GM12892 (cell line): ENCODE measurements at regions not wholly inside any gene's neighbourhood (a gene's known extent, or its start where the extent isn't known, plus 50 kb on each side); places are given as distances from the start of the nearest gene placed in this dataset.

ENCODE experiments used
- DNase-seq: peaks from one replicate; pipeline ENCODE4 v3.0.0; 2011; ENCODE audit not compliant: insufficient read length
- FAIRE-seq: peaks from 2 replicates; lab custom pipeline; 2011; peaks lifted over from hg19 to GRCh38; lab: Jason Lieb, UNC
- POLR2A ChIP-seq: IDR thresholded peaks from 2 replicates; pipeline ENCODE4 v1.6.1; 2011; ENCODE audit warnings: low read depth, low read length, control low read depth
- POLR2AphosphoS5 ChIP-seq: IDR thresholded peaks from 2 replicates; pipeline ENCODE4 v1.6.1; 2011; ENCODE audit warnings: low read depth, low read length, control low read depth
- TAF1 ChIP-seq: IDR thresholded peaks from 2 replicates; pipeline ENCODE4 v1.6.1; 2011; ENCODE audit warnings: low read depth, mild to moderate bottlenecking, control low read depth, low read length, borderline replicate concordance

DNA sequence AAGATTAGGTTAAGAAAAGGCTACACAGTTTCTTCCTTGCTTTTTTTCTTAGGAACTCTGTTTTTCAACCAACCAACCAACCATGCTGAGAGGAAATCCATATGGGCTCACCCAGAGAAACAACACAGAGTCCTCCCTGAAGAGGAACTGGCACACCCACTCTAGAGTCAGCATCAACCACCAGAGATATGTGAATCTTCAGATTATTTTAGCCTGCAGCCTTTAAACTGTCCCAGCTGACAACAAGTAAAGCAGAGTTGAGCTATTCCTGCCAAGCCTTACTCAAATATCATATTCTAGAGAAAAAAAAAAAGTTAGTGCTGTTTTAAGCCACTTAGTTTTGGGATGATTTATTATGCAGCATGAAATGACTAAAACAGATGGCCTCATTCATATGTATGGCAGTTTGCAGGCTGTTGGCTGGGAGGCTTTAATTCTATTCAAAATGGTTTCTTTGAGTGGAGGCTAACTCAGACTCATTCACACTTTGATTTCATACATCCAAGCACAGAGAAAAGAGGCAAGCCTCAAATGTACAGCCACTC lies 1637.7 kb upstream of the LRRTM1 start:
- TF ChIP-seq TAF1, result no peak
- no peak for TF ChIP-seq POLR2AphosphoS5
- no peak for TF ChIP-seq POLR2A
- no peak for FAIRE-seq
- no peak for DNase-seq

DNA sequence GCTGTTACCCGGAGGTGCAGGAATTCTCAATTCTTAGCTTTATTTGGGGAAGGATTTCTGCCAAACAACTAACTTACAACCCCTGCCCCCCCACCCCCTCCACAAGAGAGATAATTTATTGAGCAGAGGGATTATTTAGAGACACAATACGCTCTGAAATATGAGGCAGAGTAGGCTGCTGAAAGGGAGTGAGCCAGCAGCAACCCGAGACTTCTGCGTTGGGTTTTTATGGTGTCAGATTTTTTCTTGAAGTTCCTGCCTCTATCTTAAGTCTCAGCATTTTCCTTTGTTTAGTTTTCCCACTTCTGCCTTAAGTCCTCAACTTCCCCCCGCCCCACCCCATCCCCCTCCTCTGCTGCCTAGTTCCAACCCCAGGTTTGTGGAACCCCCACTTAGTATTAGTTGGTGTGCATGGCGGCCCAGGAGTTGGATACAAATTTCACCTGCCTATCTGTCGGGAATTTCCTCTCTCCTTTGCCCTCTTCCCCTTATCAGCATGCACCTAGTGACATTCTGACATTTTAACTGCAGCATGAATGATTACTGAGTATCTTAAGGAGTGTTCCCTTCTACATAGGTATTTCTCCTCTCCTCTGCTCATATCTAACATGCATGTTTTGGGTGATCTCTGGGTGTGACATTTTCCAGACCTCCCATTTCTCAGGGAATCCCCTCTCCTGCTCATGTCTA lies 1635.9 kb upstream of the LRRTM1 start:
- no peak for TF ChIP-seq TAF1
- TF ChIP-seq POLR2A, result no peak
- no peak for TF ChIP-seq POLR2AphosphoS5
- DNase-seq (no peak), FAIRE-seq (no peak)

DNA sequence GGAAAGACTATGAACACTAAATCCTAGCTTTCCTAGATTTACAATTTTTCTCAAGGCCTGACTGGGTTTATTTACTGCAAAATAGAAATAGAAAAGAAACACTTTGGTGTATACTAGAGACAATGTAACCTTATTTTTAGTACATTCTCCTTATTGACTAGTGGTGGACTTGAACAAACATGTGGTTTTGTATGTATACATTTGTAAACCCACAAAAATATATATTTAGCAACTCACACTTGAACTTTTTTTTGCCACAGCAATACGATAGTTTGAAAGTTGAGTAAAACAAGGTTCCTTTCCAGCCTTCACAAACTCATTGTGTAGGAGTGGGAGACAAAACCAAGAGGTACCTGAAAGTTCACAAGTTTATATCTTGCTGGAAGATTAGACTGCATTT lies 1633.4 kb upstream of the LRRTM1 start:
- FAIRE-seq (no peak), DNase-seq (no peak)
- no peak for TF ChIP-seq POLR2AphosphoS5

DNA sequence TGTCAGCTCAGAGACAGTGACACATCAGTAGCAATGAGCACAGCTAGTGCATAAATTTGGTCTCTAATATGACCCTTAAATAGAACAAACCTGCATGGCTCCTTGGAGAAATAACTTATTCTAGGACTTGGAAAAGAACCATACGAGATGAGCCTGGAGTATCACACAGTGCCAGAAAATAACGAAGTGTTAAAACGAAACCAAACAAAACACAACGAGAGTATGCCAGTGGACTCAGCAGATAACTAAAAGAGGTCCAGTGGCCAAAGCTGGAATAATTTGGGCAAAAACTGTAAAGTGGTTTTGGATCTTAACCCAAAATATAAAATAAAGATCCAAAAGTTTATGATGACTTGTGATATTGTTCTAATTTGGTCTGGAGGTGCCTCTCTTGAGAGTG lies 1599.0 kb upstream of the LRRTM1 start:
- FAIRE-seq, result no peak
- no peak for TF ChIP-seq POLR2A
- no peak for TF ChIP-seq TAF1
- TF ChIP-seq POLR2AphosphoS5, result no peak
- no peak for DNase-seq

DNA sequence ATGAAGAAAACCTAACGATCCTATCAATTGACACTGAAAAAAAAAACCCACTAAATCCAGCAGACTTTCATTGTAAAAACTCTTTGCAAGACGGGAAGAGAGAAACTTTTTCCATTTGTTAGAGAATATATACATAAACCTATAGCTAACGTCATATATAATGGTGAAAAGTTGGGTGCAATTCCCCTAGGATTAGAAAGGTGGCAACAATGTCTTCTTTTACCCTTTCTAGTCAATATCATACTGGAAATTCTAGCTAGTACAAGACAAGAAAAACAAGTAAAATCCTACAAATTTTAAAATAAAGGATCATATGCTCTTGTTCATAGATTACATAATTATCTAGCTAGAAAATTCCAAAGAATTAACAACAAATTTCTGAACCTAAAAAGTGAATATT lies 1596.5 kb upstream of the LRRTM1 start:
- FAIRE-seq, result no peak

DNA sequence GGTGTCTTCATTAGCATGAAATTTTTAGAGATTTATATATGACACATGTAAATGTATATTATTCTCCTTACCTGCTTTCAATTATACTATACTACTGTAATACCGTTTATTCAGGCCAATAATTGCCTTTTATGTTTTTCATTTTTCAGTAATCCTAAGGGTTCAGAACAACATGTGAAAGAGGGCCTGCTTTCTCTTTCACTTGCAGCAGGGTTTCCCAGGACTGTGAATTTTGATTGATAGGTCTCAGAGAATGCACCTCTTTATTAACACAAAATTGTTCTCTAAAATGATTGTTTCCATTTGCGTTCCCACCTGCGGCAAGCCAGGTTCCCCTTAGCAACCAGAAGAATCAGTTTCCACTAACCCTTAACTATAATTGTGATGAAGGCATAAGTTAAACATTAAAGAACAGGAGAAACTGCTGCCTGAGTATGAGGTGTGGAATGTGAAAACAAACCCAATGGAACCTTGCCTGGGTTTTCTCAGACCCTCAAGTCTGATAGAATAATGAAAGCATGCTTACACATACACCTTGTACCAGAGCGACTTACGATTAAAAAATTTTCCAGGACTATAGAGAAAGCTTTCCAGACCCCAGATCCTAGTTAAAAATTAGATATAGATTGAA lies 1591.2 kb upstream of the LRRTM1 start:
- TF ChIP-seq TAF1, result no peak
- no peak for TF ChIP-seq POLR2AphosphoS5
- TF ChIP-seq POLR2A, result no peak
- no peak for FAIRE-seq

More for the DNA sequence above, 1596.5 kb upstream of the LRRTM1 start:
- no peak for TF ChIP-seq POLR2AphosphoS5
- no peak for TF ChIP-seq TAF1
- no peak for TF ChIP-seq POLR2A
- DNase-seq, result no peak

DNA sequence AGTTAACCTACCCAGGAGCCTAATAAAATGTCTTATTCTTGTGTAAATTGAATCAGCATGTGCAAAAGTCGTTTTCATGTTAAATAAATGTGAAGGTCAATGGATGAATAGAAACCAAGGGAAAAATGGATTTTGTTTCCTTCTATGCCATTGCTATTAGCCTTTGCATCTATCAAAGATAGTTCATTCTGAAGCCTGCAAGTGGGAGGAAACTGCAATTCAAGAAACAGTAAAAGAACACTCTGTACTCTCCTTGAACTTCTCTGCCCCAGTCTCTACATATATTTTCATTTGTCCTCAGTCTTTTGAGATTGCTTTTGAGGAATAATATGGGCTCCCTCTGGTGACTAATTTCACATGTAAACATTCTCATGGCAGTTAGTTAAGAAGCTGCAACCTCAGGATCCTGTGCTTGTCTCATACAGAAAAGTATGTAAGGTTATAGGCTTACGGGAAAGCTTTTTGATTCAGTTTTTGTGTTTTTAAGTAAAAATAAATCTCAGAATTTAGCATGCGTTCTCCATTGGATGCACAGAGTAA lies 1590.0 kb upstream of the LRRTM1 start:
- FAIRE-seq, result no peak
- DNase-seq, result no peak
- no peak for TF ChIP-seq TAF1
- no peak for TF ChIP-seq POLR2A
- no peak for TF ChIP-seq POLR2AphosphoS5

More for the DNA sequence above, 1591.2 kb upstream of the LRRTM1 start:
- DNase-seq, result no peak

DNA sequence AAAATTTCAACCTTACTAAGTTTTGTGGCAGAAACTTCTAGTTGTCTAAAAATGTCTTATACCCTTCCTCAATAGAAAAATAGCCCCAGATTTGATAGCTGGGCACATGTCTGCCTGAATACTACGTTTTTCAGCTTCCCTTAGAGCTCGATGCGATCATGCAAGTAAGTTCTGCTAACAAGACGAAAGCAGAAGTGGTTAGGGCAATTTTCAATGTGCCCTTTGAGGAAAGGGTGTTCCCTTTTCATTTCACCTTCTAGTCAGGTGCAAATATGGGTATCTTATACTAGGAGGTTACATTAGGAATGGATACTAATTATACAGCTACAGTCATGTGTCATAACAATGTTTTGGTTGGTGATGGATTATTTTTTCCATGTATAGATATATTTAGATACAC lies 1572.1 kb upstream of the LRRTM1 start:
- FAIRE-seq, result no peak

DNA sequence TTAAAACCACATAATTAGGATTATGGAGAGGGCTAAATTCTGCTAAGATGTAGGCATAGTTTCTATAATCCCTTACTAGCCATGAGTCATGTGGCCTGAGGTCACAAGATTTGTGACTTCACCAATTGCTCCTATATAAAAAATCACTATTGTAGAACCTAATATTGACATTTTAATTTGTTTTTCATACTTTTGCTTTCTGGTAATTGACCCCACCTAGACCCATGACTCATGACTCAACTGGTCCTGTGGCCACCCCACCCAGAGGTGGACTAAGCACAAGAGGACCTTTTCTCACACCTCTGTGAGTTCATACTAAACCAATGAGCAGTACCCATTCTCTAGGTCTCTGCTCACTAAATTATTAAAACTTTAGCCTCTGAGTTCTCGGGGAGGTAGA lies 1567.5 kb upstream of the LRRTM1 start:
- TF ChIP-seq TAF1, result no peak
- no peak for TF ChIP-seq POLR2AphosphoS5
- no peak for FAIRE-seq
- no peak for DNase-seq

More for the DNA sequence above, 1572.1 kb upstream of the LRRTM1 start:
- no peak for TF ChIP-seq POLR2AphosphoS5
- no peak for TF ChIP-seq POLR2A
- no peak for TF ChIP-seq TAF1
- no peak for DNase-seq

DNA sequence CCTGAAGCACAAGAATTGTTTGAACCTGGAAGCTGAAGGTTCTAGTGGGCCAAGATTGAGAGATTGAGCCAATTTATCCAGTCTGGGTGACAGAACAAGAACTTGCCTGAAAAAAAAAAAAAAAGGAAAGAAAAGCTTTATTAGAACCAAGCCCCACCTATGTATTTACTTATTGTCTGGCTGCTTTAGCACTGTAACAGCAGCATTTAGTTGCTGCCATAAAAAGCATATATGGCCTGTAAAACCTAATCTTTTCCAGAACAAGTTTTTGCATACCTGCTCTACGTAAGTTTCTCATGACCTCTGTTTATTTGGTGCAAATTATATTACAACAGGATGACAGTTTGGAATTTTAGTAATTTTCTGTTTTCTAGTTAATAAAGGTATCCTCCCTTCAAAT lies 1565.6 kb upstream of the LRRTM1 start:
- DNase-seq, result no peak
- TF ChIP-seq POLR2AphosphoS5 (no peak), POLR2A (no peak), TAF1 (no peak)
- FAIRE-seq, result no peak

DNA sequence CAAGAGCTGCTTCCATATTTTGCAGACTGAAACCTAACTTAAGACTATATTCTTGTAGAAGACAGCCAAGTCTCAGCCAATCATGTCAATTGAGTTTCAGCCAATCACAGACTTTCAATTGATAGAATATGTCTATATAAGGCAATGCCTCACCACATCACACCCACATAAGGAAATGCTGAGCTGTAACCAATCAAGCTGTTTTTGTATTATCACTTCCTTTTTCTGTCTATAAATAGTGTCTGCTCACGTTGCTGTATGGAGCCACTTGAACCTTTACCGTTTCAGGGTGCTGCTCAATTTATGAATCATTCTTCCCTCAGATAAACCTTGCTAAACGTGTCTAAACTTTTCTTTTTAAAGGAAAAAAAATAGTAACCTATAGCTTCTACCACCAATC lies 1554.4 kb upstream of the LRRTM1 start:
- no peak for DNase-seq
- FAIRE-seq, result no peak
- TF ChIP-seq POLR2AphosphoS5 (no peak), TAF1 (no peak), POLR2A (no peak)

DNA sequence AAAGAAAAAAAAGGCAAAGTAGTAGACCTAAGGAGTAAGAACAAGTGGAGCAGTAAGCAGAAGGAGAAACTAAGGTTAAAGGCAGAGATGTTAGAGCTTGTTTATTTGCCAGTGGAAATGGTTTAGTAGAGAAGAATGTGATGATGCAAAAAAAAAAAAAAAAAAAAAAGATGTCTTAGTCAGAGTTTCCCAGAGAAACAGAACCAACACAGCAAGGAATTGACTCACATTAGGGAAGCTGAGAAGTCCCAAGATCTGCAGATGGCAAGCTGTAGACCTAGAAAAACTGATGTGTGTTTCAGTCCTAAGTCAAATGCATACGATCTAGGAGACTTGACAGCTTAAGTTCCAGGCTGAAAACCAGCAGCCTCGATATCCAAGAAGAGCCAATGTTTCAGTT lies 1548.8 kb upstream of the LRRTM1 start:
- no peak for DNase-seq
- FAIRE-seq, result no peak
- TF ChIP-seq POLR2A, result no peak
- TF ChIP-seq TAF1, result no peak
- TF ChIP-seq POLR2AphosphoS5, result no peak
